MCF 10A (cell line): ENCODE measurements at regions not wholly inside any gene's neighbourhood (a gene's known extent, or its start where the extent isn't known, plus 50 kb on each side); places are given as distances from the start of the nearest gene placed in this dataset.
"Not testable (repeated sequence)": the region's sequence is repeated elsewhere in the genome, so short reads cannot be mapped to it uniquely, and the experiment has no call there.

ENCODE experiments used
- BruUV-seq: library from RNA; stranded (reverse); fragments of 400-500 nt; replicated peaks from 2 replicates; lab custom pipeline; 2021; lab: Mats Ljungman, UMichigan
- CTCF ChIA-PET: fragments of 300-600 bp; sonication (Branson Sonifier 250); formaldehyde crosslinking; extraction: SDS; loops from one replicate; lab custom pipeline; 2021; ENCODE audit warnings: antibody characterized with exemption, inconsistent platforms; lab: Yijun Ruan, JAX
- POLR2A ChIA-PET: fragments of 300-600, 350-650 bp; sonication (Branson Sonifier 250); formaldehyde crosslinking; extraction: SDS; loops from one replicate; lab custom pipeline; 2020; ENCODE audit warnings: antibody characterized with exemption, inconsistent platforms; lab: Yijun Ruan, JAX
- DNase-seq: peaks from one replicate; pipeline ENCODE4 v3.0.0-alpha.2; 2018; ENCODE audit not compliant: unreplicated experiment
- H3K27ac Mint-ChIP-seq: one replicate; pipeline ENCODE4 v1.8.0; 2022; ENCODE audit warnings: mild to moderate bottlenecking, low read depth, mixed read lengths; ENCODE audit not compliant: unreplicated experiment
- H3K27me3 Mint-ChIP-seq: one replicate; pipeline ENCODE4 v1.8.0; 2022; ENCODE audit warnings: mixed read lengths; ENCODE audit not compliant: insufficient read depth, unreplicated experiment
- H3K36me3 Mint-ChIP-seq: one replicate; pipeline ENCODE4 v1.8.0; 2022; ENCODE audit warnings: mild to moderate bottlenecking, moderate library complexity, mixed read lengths; ENCODE audit not compliant: insufficient read depth, unreplicated experiment
- H3K4me1 Mint-ChIP-seq: one replicate; pipeline ENCODE4 v1.8.0; 2022; ENCODE audit warnings: mixed read lengths; ENCODE audit not compliant: insufficient read depth, unreplicated experiment
- H3K4me3 Mint-ChIP-seq: one replicate; pipeline ENCODE4 v1.8.0; 2022; ENCODE audit warnings: mild to moderate bottlenecking, moderate library complexity, mixed read lengths; ENCODE audit not compliant: unreplicated experiment
- H3K9me3 Mint-ChIP-seq: one replicate; pipeline ENCODE4 v1.8.0; 2022; ENCODE audit warnings: mixed read lengths; ENCODE audit not compliant: unreplicated experiment
- CTCF ChIP-seq: fragments of 200-600 bp; IDR thresholded peaks from one replicate; pipeline ENCODE4 v1.8.0; 2022; ENCODE audit warnings: antibody characterized with exemption, mild to moderate bottlenecking; ENCODE audit not compliant: unreplicated experiment
- intact Hi-C: fragments of 100-400 bp; cut with micrococcal nuclease; formaldehyde crosslinking; loops from 2 replicates; pipeline ENCODE4 v1.14.1; 2022

- H3K4me1 Mint-ChIP-seq, BruUV-seq, CTCF ChIA-PET, DNase-seq, H3K27me3 Mint-ChIP-seq, POLR2A ChIA-PET, intact Hi-C loops, H3K36me3 Mint-ChIP-seq, H3K4me3 Mint-ChIP-seq, H3K27ac Mint-ChIP-seq: not testable (repeated sequence)
- peaks cover 34% of the 10 kb centered on the region for H3K9me3 Mint-ChIP-seq
Measured at GRCh38 chrX:128000033-128000432, 52.2 kb downstream of the ACTRT1 start.

GRCh38 chrX:127963696-127964095 is 88.5 kb downstream of the ACTRT1 start:
- ChIA-PET POLR2A (no interaction called here), CTCF (interaction anchor here (0.7 kb wide), 1 partner anchor 115 kb away, joined by 3 read pairs; no protein-coding TSS in a partner anchor)
- TF ChIP-seq CTCF = no peak
- intact Hi-C loops = no loop called here
- peaks cover 31% of the 10 kb centered on the region for H3K9me3 Mint-ChIP-seq
- H3K27ac Mint-ChIP-seq = no peak overlapping the region
- no peaks in the 10 kb centered on the region for H3K4me1 Mint-ChIP-seq
- H3K27me3 Mint-ChIP-seq = no peaks in the 10 kb centered on the region
- no peak overlapping the region for H3K4me3 Mint-ChIP-seq
- DNase-seq = no peak
- BruUV-seq = no TSS peak
- no peaks in the 10 kb centered on the region for H3K36me3 Mint-ChIP-seq

- ChIA-PET CTCF (no interaction called here), POLR2A (no interaction called here)
- Mint-ChIP-seq H3K27me3 (no peaks in the 10 kb centered on the region), H3K4me1 (no peaks in the 10 kb centered on the region), H3K36me3 (no peaks in the 10 kb centered on the region), H3K4me3 (no peak overlapping the region), H3K9me3 (no peaks in the 10 kb centered on the region), H3K27ac (no peak overlapping the region)
- TF ChIP-seq CTCF = no peak
- no peak for DNase-seq
- intact Hi-C loops = no loop called here
- no TSS peak for BruUV-seq
Measured at GRCh38 chrX:127947450-127947849, 104.8 kb downstream of the ACTRT1 start.

GRCh38 chrX:127943571-127943970 is 108.6 kb downstream of the ACTRT1 start:
- BruUV-seq = no TSS peak
- intact Hi-C loops = no loop called here
- H3K36me3 Mint-ChIP-seq = no peaks in the 10 kb centered on the region
- H3K4me1 Mint-ChIP-seq = no peaks in the 10 kb centered on the region
- DNase-seq = no peak
- TF ChIP-seq CTCF = no peak
- no peak overlapping the region for H3K27ac Mint-ChIP-seq
- no peaks in the 10 kb centered on the region for H3K9me3 Mint-ChIP-seq
- no peak overlapping the region for H3K4me3 Mint-ChIP-seq
- CTCF ChIA-PET = no interaction called here
- POLR2A ChIA-PET = no interaction called here
- no peaks in the 10 kb centered on the region for H3K27me3 Mint-ChIP-seq

- no peak overlapping the region for H3K4me3 Mint-ChIP-seq
- ChIA-PET CTCF (no interaction called here), POLR2A (interaction anchor here (0.7 kb wide), 1 partner anchor 12 kb away, joined by 4 read pairs; no protein-coding TSS in a partner anchor)
- H3K27ac Mint-ChIP-seq = no peak overlapping the region
- intact Hi-C loops = no loop called here
- no TSS peak for BruUV-seq
- no peaks in the 10 kb centered on the region for H3K27me3 Mint-ChIP-seq
- H3K4me1 Mint-ChIP-seq = no peaks in the 10 kb centered on the region
- no peak for TF ChIP-seq CTCF
- no peak for DNase-seq
- no peaks in the 10 kb centered on the region for H3K36me3 Mint-ChIP-seq
- peaks cover 12% of the 10 kb centered on the region for H3K9me3 Mint-ChIP-seq
Measured at GRCh38 chrX:127908384-127908783, 143.8 kb downstream of the ACTRT1 start.
